B cell (primary cell): ENCODE measurements at regions not wholly inside any gene's neighbourhood (a gene's known extent, or its start where the extent isn't known, plus 50 kb on each side); places are given as distances from the start of the nearest gene placed in this dataset.

Experiments
- ATAC-seq: fragments of 200-7000 bp; cut with Tn5 transposase; one replicate; pipeline ENCODE4 v1.10.0; 2021; ENCODE audit warnings: low read depth, mild to moderate bottlenecking, moderate number of reproducible peaks, moderate library complexity
- CTCF ChIA-PET: fragments of 350-600 bp; sonication (Branson Sonifier 250); formaldehyde crosslinking; loops from one replicate; lab custom pipeline; 2021; ENCODE audit warnings: antibody characterized with exemption, inconsistent platforms; lab: Charles Lee
- POLR2A ChIA-PET: fragments of 350-600 bp; sonication (Branson Sonifier 250); formaldehyde crosslinking; loops from one replicate; lab custom pipeline; 2021; ENCODE audit warnings: antibody characterized with exemption; lab: Charles Lee
- DNase-seq: peaks from one replicate; pipeline ENCODE4 v3.0.0; 2013
- H2AFZ ChIP-seq: 2 replicates; pipeline ENCODE4 v1.6.1; 2012; ENCODE audit warnings: mild to moderate bottlenecking, low read depth, low read length; ENCODE audit not compliant: insufficient read depth, poor library complexity, severe bottlenecking
- H3K27ac ChIP-seq, 2 donors: 1 replicate in 1 of 2; 2 replicates in 1 of 2; pipeline ENCODE4 v1.5.1; 2012 to 2013; ENCODE audit warnings: low read length in 2 of 2, mild to moderate bottlenecking in 2 of 2, moderate library complexity in 1 of 2
- H3K27me3 ChIP-seq, 4 experiments: fragments of 200-600 bp in 1 of 4; sonication (generic) in 1 of 4; replicated peaks in 1 of 4; 1 replicate in 2 of 4; 2 replicates in 2 of 4; pipeline versions ENCODE4 v1.6.1 to v1.7.0; 2013 to 2016; ENCODE audit warnings: low read length in 3 of 4, mild to moderate bottlenecking in 2 of 4, mixed read lengths in 1 of 4, moderate library complexity in 1 of 4; ENCODE audit not compliant: insufficient read depth in 4 of 4, control insufficient read depth in 3 of 4; ENCODE audit errors: control extremely low read depth in 1 of 4
- H3K36me3 ChIP-seq, 2 experiments: replicated peaks in 1 of 2; 1 replicate in 1 of 2; 2 replicates in 1 of 2; pipeline versions ENCODE4 v1.6.1 to v1.7.1; 2013; ENCODE audit warnings: low read length in 1 of 2; ENCODE audit not compliant: insufficient read depth in 2 of 2, control insufficient read depth in 1 of 2; ENCODE audit errors: control extremely low read depth in 1 of 2, extremely low read depth in 1 of 2
- H3K4me1 ChIP-seq, 2 donors: fragments of 200-600 bp in 1 of 2; sonication (generic) in 1 of 2; 1 replicate in 1 of 2; 2 replicates in 1 of 2; pipeline versions ENCODE4 v1.5.1 to v1.6.1; 2013 to 2017; ENCODE audit warnings: low read length in 2 of 2; ENCODE audit not compliant: control insufficient read depth in 2 of 2, insufficient read depth in 2 of 2
- H3K4me2 ChIP-seq: replicated peaks from 2 replicates; pipeline ENCODE3; 2012; ENCODE audit warnings: mild to moderate bottlenecking, low read depth, low read length; ENCODE audit not compliant: poor library complexity, severe bottlenecking
- H3K4me3 ChIP-seq, 5 experiments: fragments of 200-600 bp in 1 of 5; sonication (generic) in 1 of 5; 1 replicate in 3 of 5; 2 replicates in 2 of 5; pipeline versions ENCODE4 v1.5.1 to v1.7.0; 2011 to 2016; ENCODE audit warnings: low read length in 4 of 5, mild to moderate bottlenecking in 4 of 5, low read depth in 2 of 5, control low read depth in 1 of 5, moderate library complexity in 1 of 5; ENCODE audit not compliant: insufficient read depth in 1 of 5; ENCODE audit errors: control extremely low read depth in 1 of 5, extremely low read depth in 1 of 5
- H3K79me2 ChIP-seq: fragments of 200-600 bp; sonication (generic); one replicate; pipeline ENCODE4 v1.6.0; 2016; ENCODE audit warnings: low read length; ENCODE audit not compliant: control insufficient read depth, insufficient read depth
- H3K9ac ChIP-seq: fragments of 200-600 bp; sonication (generic); 2 replicates; pipeline ENCODE4 v1.6.1; 2017; ENCODE audit warnings: mild to moderate bottlenecking, low read length, moderate library complexity
- H3K9me3 ChIP-seq, 3 donors: one replicate each; pipeline versions ENCODE4 v1.6.1 to v1.7.1; 2013; ENCODE audit warnings: low read length in 2 of 3; ENCODE audit not compliant: control insufficient read depth in 2 of 3, insufficient read depth in 1 of 3; ENCODE audit errors: control extremely low read depth in 1 of 3
- H4K20me1 ChIP-seq: 2 replicates; pipeline ENCODE4 v1.6.0; 2012; ENCODE audit warnings: mild to moderate bottlenecking, low read length; ENCODE audit not compliant: insufficient read depth, control insufficient read depth, poor library complexity, severe bottlenecking
- H3K27ac Mint-ChIP-seq: one replicate; pipeline ENCODE4 v1.8.0; 2021; ENCODE audit warnings: mixed read lengths
- H3K27me3 Mint-ChIP-seq: one replicate; pipeline ENCODE4 v1.8.0; 2021; ENCODE audit warnings: mixed read lengths
- H3K4me1 Mint-ChIP-seq: one replicate; pipeline ENCODE4 v1.8.0; 2021; ENCODE audit warnings: mixed read lengths
- H3K4me3 Mint-ChIP-seq: one replicate; pipeline ENCODE4 v1.8.0; 2021; ENCODE audit warnings: mixed read lengths
- H3K9me3 Mint-ChIP-seq: one replicate; pipeline ENCODE4 v1.8.0; 2022; ENCODE audit warnings: mixed read lengths; ENCODE audit not compliant: insufficient read depth
- CTCF ChIP-seq: fragments of 200-600 bp; IDR thresholded peaks from one replicate; pipeline ENCODE4 v1.8.0; 2022; ENCODE audit warnings: antibody characterized with exemption, mild to moderate bottlenecking
- EZH2 ChIP-seq: IDR thresholded peaks from 2 replicates; pipeline ENCODE4 v1.6.1; 2012; ENCODE audit warnings: borderline replicate concordance, low read depth, mild to moderate bottlenecking, moderate library complexity, low read length; ENCODE audit not compliant: insufficient read depth, poor library complexity, severe bottlenecking
- whole genome bisulfite sequencing: methylation state at CpG from one replicate; pipeline ENCODE4 v1.1.5; 2013; ENCODE audit warnings: missing lambda C conversion rate; ENCODE audit not compliant: insufficient coverage; 5-methylcytosine and 5-hydroxymethylcytosine counted together
- intact Hi-C: fragments of 100-400 bp; cut with micrococcal nuclease; formaldehyde crosslinking; loops from one replicate; pipeline ENCODE4 v1.10.0; 2022

GRCh38 chr13:103960001-103960400 is 893.8 kb upstream of the SLC10A2 start:
- no peaks in the 10 kb centered on the region for H3K27me3 Mint-ChIP-seq
- peaks cover 1% of the 10 kb centered on the region for H3K9me3 Mint-ChIP-seq
- Histone ChIP-seq H3K4me3 (no peak overlapping the region), H3K4me1 (no peaks in the 10 kb centered on the region), H3K9ac (no peak overlapping the region), H2AFZ (no peak overlapping the region), H3K36me3 (no peaks in the 10 kb centered on the region), H3K4me2 (no peak overlapping the region), H3K27me3 (no peaks in the 10 kb centered on the region), H3K79me2 (no peaks in the 10 kb centered on the region), H3K27ac (no peak overlapping the region), H4K20me1 (no peaks in the 10 kb centered on the region), H3K9me3 (peaks cover 0 to 1% (median 0%) of the 10 kb centered on the region in 3 donors)
- intact Hi-C loops = no loop called here
- ChIA-PET POLR2A (no interaction called here), CTCF (no interaction called here)
- ATAC-seq = no peak
- H3K27ac Mint-ChIP-seq = no peak overlapping the region
- TF ChIP-seq CTCF (no peak), EZH2 (no peak)
- no peak for DNase-seq
- no peak overlapping the region for H3K4me3 Mint-ChIP-seq
- H3K4me1 Mint-ChIP-seq = no peaks in the 10 kb centered on the region

- H3K79me2 ChIP-seq = no peaks in the 10 kb centered on the region
- H3K4me2 ChIP-seq = no peak overlapping the region
- intact Hi-C loops = no loop called here
- H3K4me1 Mint-ChIP-seq = no peaks in the 10 kb centered on the region
- H3K27ac ChIP-seq = no peak overlapping the region
- TF ChIP-seq CTCF = no peak
- no peak for TF ChIP-seq EZH2
- H3K4me3 Mint-ChIP-seq = no peak overlapping the region
- POLR2A ChIA-PET = no interaction called here
- H3K36me3 ChIP-seq = no peaks in the 10 kb centered on the region
- DNase-seq (no peak), ATAC-seq (no peak)
- H2AFZ ChIP-seq = no peak overlapping the region
- peaks cover 0 to 4% (median 0%) of the 10 kb centered on the region in 3 donors for H3K9me3 ChIP-seq
- H4K20me1 ChIP-seq = no peaks in the 10 kb centered on the region
- H3K9ac ChIP-seq = no peak overlapping the region
- H3K27ac Mint-ChIP-seq = no peak overlapping the region
- 100% methylated on average over 1 of the region's 2 CpGs for WGBS
- no peaks in the 10 kb centered on the region for H3K4me1 ChIP-seq
- H3K27me3 ChIP-seq = no peaks in the 10 kb centered on the region
- CTCF ChIA-PET = no interaction called here
- H3K9me3 Mint-ChIP-seq = peaks cover 2% of the 10 kb centered on the region
- no peaks in the 10 kb centered on the region for H3K27me3 Mint-ChIP-seq
- no peak overlapping the region for H3K4me3 ChIP-seq
Measured at GRCh38 chr13:103958691-103959090, 892.5 kb upstream of the SLC10A2 start.
